Activated CD8-positive, alpha-beta T cell treated with anti-CD3 and anti-CD28 coated beads, Interleukin-2, amount 10 ng/mL, durations not matched to agents 7 days and 5 days (primary cell): ENCODE measurements at regions not wholly inside any gene's neighbourhood (a gene's known extent, or its start where the extent isn't known, plus 50 kb on each side); places are given as distances from the start of the nearest gene placed in this dataset.

Source experiments
- ATAC-seq: fragments of 150-1000 bp; cut with Tn5 transposase; one replicate; pipeline ENCODE4 v1.10.0; 2021; ENCODE audit warnings: moderate library complexity
- CTCF ChIA-PET: fragments of 350-600 bp; sonication (Branson Sonifier 250); formaldehyde crosslinking; loops from one replicate; lab custom pipeline; 2021; ENCODE audit warnings: antibody characterized with exemption; lab: Charles Lee
- POLR2A ChIA-PET: fragments of 350-600 bp; sonication (Branson Sonifier 250); formaldehyde crosslinking; loops from one replicate; lab custom pipeline; 2021; ENCODE audit warnings: antibody characterized with exemption; lab: Charles Lee
- DNase-seq: peaks from one replicate; pipeline ENCODE4 v3.0.0-alpha.2; 2020
- H3K27ac Mint-ChIP-seq: one replicate; pipeline ENCODE4 v1.8.0; 2021; ENCODE audit warnings: mild to moderate bottlenecking, mixed read lengths
- H3K27me3 Mint-ChIP-seq: one replicate; pipeline ENCODE4 v1.8.0; 2021; ENCODE audit warnings: low read depth, mixed read lengths
- H3K36me3 Mint-ChIP-seq: one replicate; pipeline ENCODE4 v1.8.0; 2021; ENCODE audit warnings: low read depth, mixed read lengths
- H3K4me1 Mint-ChIP-seq: one replicate; pipeline ENCODE4 v1.8.0; 2021; ENCODE audit warnings: low read depth, mixed read lengths
- H3K4me3 Mint-ChIP-seq: one replicate; pipeline ENCODE4 v1.8.0; 2021; ENCODE audit warnings: mild to moderate bottlenecking, mixed read lengths
- H3K9me3 Mint-ChIP-seq: one replicate; pipeline ENCODE4 v1.8.0; 2022; ENCODE audit warnings: mixed read lengths; ENCODE audit not compliant: insufficient read depth

- Mint-ChIP-seq H3K4me3 (no peak overlapping the region), H3K27ac (no peak overlapping the region), H3K4me1 (no peaks in the 10 kb centered on the region), H3K9me3 (no peaks in the 10 kb centered on the region), H3K27me3 (no peaks in the 10 kb centered on the region), H3K36me3 (no peaks in the 10 kb centered on the region)
- ChIA-PET POLR2A (no interaction called here), CTCF (no interaction called here)
- no peak for DNase-seq
- no peak for ATAC-seq
Observed at GRCh38 chr5:67699560-67699959, 503.0 kb upstream of the CD180 start.

- no peak overlapping the region for H3K4me3 Mint-ChIP-seq
- DNase-seq (no peak), ATAC-seq (no peak)
- H3K27me3 Mint-ChIP-seq = no peaks in the 10 kb centered on the region
- ChIA-PET POLR2A (no interaction called here), CTCF (no interaction called here)
- no peak overlapping the region for H3K27ac Mint-ChIP-seq
- no peaks in the 10 kb centered on the region for H3K9me3 Mint-ChIP-seq
- no peaks in the 10 kb centered on the region for H3K4me1 Mint-ChIP-seq
- no peaks in the 10 kb centered on the region for H3K36me3 Mint-ChIP-seq
Observed at GRCh38 chr5:67696446-67696845, 499.8 kb upstream of the CD180 start.

GRCh38 chr5:67695369-67695768 lies 498.8 kb upstream of the CD180 start:
- POLR2A ChIA-PET = no interaction called here
- ATAC-seq = no peak

GRCh38 chr5:67694810-67695191 lies 498.2 kb upstream of the CD180 start:
- H3K4me3 Mint-ChIP-seq = no peak overlapping the region
- CTCF ChIA-PET = no interaction called here
- no peak for ATAC-seq

More at GRCh38 chr5:67695369-67695768, 498.8 kb upstream of the CD180 start:
- Mint-ChIP-seq H3K36me3 (no peaks in the 10 kb centered on the region), H3K4me3 (no peak overlapping the region), H3K9me3 (no peaks in the 10 kb centered on the region), H3K4me1 (no peaks in the 10 kb centered on the region), H3K27me3 (no peaks in the 10 kb centered on the region), H3K27ac (no peak overlapping the region)
- CTCF ChIA-PET = no interaction called here
- no peak for DNase-seq

GRCh38 chr5:67693956-67694809 lies 497.6 kb upstream of the CD180 start:
- Mint-ChIP-seq H3K4me3 (no peak overlapping the region), H3K36me3 (no peaks in the 10 kb centered on the region), H3K27me3 (no peaks in the 10 kb centered on the region), H3K27ac (no peak overlapping the region), H3K9me3 (no peaks in the 10 kb centered on the region), H3K4me1 (no peaks in the 10 kb centered on the region)
- DNase-seq (no peak), ATAC-seq (no peak)
- ChIA-PET CTCF (no interaction called here), POLR2A (no interaction called here)

More at GRCh38 chr5:67694810-67695191, 498.2 kb upstream of the CD180 start:
- Mint-ChIP-seq H3K4me1 (no peaks in the 10 kb centered on the region), H3K9me3 (no peaks in the 10 kb centered on the region), H3K36me3 (no peaks in the 10 kb centered on the region), H3K27ac (no peak overlapping the region), H3K27me3 (no peaks in the 10 kb centered on the region)
- POLR2A ChIA-PET = no interaction called here
- DNase-seq = no peak

GRCh38 chr5:67686746-67687145 lies 490.1 kb upstream of the CD180 start:
- Mint-ChIP-seq H3K9me3 (no peaks in the 10 kb centered on the region), H3K27ac (no peak overlapping the region), H3K36me3 (no peaks in the 10 kb centered on the region), H3K4me1 (no peaks in the 10 kb centered on the region), H3K27me3 (peaks cover under 1% of the 10 kb centered on the region), H3K4me3 (no peak overlapping the region)
- POLR2A ChIA-PET = no interaction called here
- DNase-seq (no peak), ATAC-seq (no peak)
- CTCF ChIA-PET = no interaction called here

- Mint-ChIP-seq H3K9me3 (no peaks in the 10 kb centered on the region), H3K4me3 (no peak overlapping the region), H3K27ac (no peak overlapping the region), H3K27me3 (peaks cover 2% of the 10 kb centered on the region), H3K36me3 (no peaks in the 10 kb centered on the region), H3K4me1 (no peaks in the 10 kb centered on the region)
- ATAC-seq (no peak), DNase-seq (no peak)
- CTCF ChIA-PET = no interaction called here
- POLR2A ChIA-PET = no interaction called here
Observed at GRCh38 chr5:67681703-67682102, 485.1 kb upstream of the CD180 start.

- Mint-ChIP-seq H3K4me3 (no peak overlapping the region), H3K36me3 (no peaks in the 10 kb centered on the region), H3K27ac (no peak overlapping the region), H3K4me1 (no peaks in the 10 kb centered on the region), H3K27me3 (peaks cover 2% of the 10 kb centered on the region), H3K9me3 (no peaks in the 10 kb centered on the region)
- CTCF ChIA-PET = no interaction called here
- POLR2A ChIA-PET = no interaction called here
- DNase-seq (no peak), ATAC-seq (no peak)
Observed at GRCh38 chr5:67680099-67680498, 483.5 kb upstream of the CD180 start.

GRCh38 chr5:67679184-67679841 lies 482.7 kb upstream of the CD180 start:
- CTCF ChIA-PET = no interaction called here
- POLR2A ChIA-PET = no interaction called here
- Mint-ChIP-seq H3K36me3 (no peaks in the 10 kb centered on the region), H3K9me3 (no peaks in the 10 kb centered on the region), H3K27ac (no peak overlapping the region), H3K4me3 (no peak overlapping the region), H3K4me1 (no peaks in the 10 kb centered on the region), H3K27me3 (peaks cover 2% of the 10 kb centered on the region)
- DNase-seq = no peak
- no peak for ATAC-seq

- CTCF ChIA-PET = no interaction called here
- no peak for DNase-seq
- Mint-ChIP-seq H3K27me3 (peaks cover 2% of the 10 kb centered on the region), H3K27ac (no peak overlapping the region), H3K36me3 (no peaks in the 10 kb centered on the region), H3K4me1 (no peaks in the 10 kb centered on the region), H3K9me3 (no peaks in the 10 kb centered on the region), H3K4me3 (no peak overlapping the region)
- POLR2A ChIA-PET = no interaction called here
- no peak for ATAC-seq
Observed at GRCh38 chr5:67678594-67678993, 482.0 kb upstream of the CD180 start.

- no peak for DNase-seq
- Mint-ChIP-seq H3K27me3 (peaks cover 2% of the 10 kb centered on the region), H3K4me3 (no peak overlapping the region), H3K4me1 (no peaks in the 10 kb centered on the region), H3K27ac (no peak overlapping the region), H3K9me3 (no peaks in the 10 kb centered on the region), H3K36me3 (no peaks in the 10 kb centered on the region)
- POLR2A ChIA-PET = no interaction called here
- CTCF ChIA-PET = no interaction called here
- no peak for ATAC-seq
Observed at GRCh38 chr5:67677422-67677970, 480.9 kb upstream of the CD180 start.

GRCh38 chr5:67676863-67677262 lies 480.3 kb upstream of the CD180 start:
- Mint-ChIP-seq H3K9me3 (no peaks in the 10 kb centered on the region), H3K27me3 (peaks cover 2% of the 10 kb centered on the region), H3K36me3 (no peaks in the 10 kb centered on the region), H3K4me3 (no peak overlapping the region), H3K4me1 (no peaks in the 10 kb centered on the region), H3K27ac (no peak overlapping the region)
- CTCF ChIA-PET = no interaction called here
- DNase-seq (no peak), ATAC-seq (no peak)
- POLR2A ChIA-PET = no interaction called here
